GM23338 (cell line): ENCODE measurements at regions not wholly inside any gene's neighbourhood (a gene's known extent, or its start where the extent isn't known, plus 50 kb on each side); places are given as distances from the start of the nearest gene placed in this dataset.

ENCODE experiments used
- ATAC-seq: fragments of 200-7000 bp; cut with Tn5 transposase; 3 replicates; pipeline ENCODE4 v1.9.1; 2020
- DNase-seq: peaks from one replicate; pipeline ENCODE4 v3.0.0-alpha.2; 2015; ENCODE audit warnings: low spot score
- H2AFZ ChIP-seq: fragments of 200-600 bp; sonication (generic); 2 replicates; pipeline ENCODE4 v1.8.0; 2016; ENCODE audit warnings: antibody characterized with exemption, mild to moderate bottlenecking, moderate library complexity
- H3F3A ChIP-seq: fragments of 200-600 bp; sonication (generic); replicated peaks from 2 replicates; pipeline ENCODE4 v1.8.0; 2017; ENCODE audit warnings: antibody characterized with exemption, mixed run types, low read depth
- H3K27ac ChIP-seq: fragments of 200-600 bp; sonication (generic); 2 replicates; pipeline ENCODE4 v1.6.1; 2016; ENCODE audit warnings: low read depth
- H3K27me3 ChIP-seq: fragments of 200-600 bp; sonication (generic); 2 replicates; pipeline ENCODE4 v1.8.0; 2016; ENCODE audit warnings: mild to moderate bottlenecking, mixed run types, moderate library complexity; ENCODE audit not compliant: insufficient read depth
- H3K36me3 ChIP-seq: fragments of 200-600 bp; sonication (generic); 2 replicates; pipeline ENCODE4 v1.8.0; 2016; ENCODE audit warnings: mild to moderate bottlenecking; ENCODE audit not compliant: insufficient read depth
- H3K4me1 ChIP-seq: fragments of 200-600 bp; sonication (generic); 2 replicates; pipeline ENCODE4 v1.8.0; 2016; ENCODE audit warnings: mild to moderate bottlenecking, moderate library complexity; ENCODE audit not compliant: insufficient read depth
- H3K4me2 ChIP-seq: fragments of 200-600 bp; sonication (generic); 2 replicates; pipeline ENCODE4 v1.7.1; 2017; ENCODE audit warnings: mixed run types
- H3K4me3 ChIP-seq: fragments of 200-600 bp; sonication (generic); 2 replicates; pipeline ENCODE4 v1.6.1; 2016; ENCODE audit warnings: mixed run types
- H3K79me2 ChIP-seq: fragments of 200-600 bp; sonication (generic); replicated peaks from 2 replicates; pipeline ENCODE4 v1.8.0; 2017; ENCODE audit warnings: mild to moderate bottlenecking; ENCODE audit not compliant: insufficient read depth
- H3K9me2 ChIP-seq: fragments of 200-600 bp; sonication (generic); 2 replicates; pipeline ENCODE4 v1.8.0; 2017; ENCODE audit not compliant: insufficient read depth
- H4K20me1 ChIP-seq: fragments of 200-600 bp; sonication (generic); replicated peaks from 2 replicates; pipeline ENCODE4 v1.8.0; 2017; ENCODE audit warnings: mild to moderate bottlenecking; ENCODE audit not compliant: insufficient read depth
- H3K27ac Mint-ChIP-seq: 2 replicates; pipeline ENCODE4 v1.8.0; 2020; ENCODE audit warnings: inconsistent platforms, mild to moderate bottlenecking, moderate library complexity, mixed read lengths
- H3K27me3 Mint-ChIP-seq: 3 replicates; pipeline ENCODE4 v1.8.0; 2022; ENCODE audit warnings: low read depth, mild to moderate bottlenecking, moderate library complexity, mixed read lengths, inconsistent platforms; ENCODE audit not compliant: insufficient read depth, poor library complexity
- H3K36me3 Mint-ChIP-seq: 3 replicates; pipeline ENCODE4 v1.8.0; 2021; ENCODE audit warnings: low read depth, mild to moderate bottlenecking, inconsistent platforms, moderate library complexity, mixed read lengths
- H3K4me1 Mint-ChIP-seq: 3 replicates; pipeline ENCODE4 v1.8.0; 2020; ENCODE audit warnings: mild to moderate bottlenecking, inconsistent platforms, mixed read lengths
- H3K4me3 Mint-ChIP-seq: 3 replicates; pipeline ENCODE4 v1.8.0; 2021; ENCODE audit warnings: moderate library complexity, mild to moderate bottlenecking, inconsistent platforms, mixed read lengths
- H3K9me3 Mint-ChIP-seq: 3 replicates; pipeline ENCODE4 v1.8.0; 2020; ENCODE audit warnings: moderate library complexity, mild to moderate bottlenecking, inconsistent platforms, mixed read lengths
- CREB1 ChIP-seq: fragments of 250-450 bp; sonication (Bioruptor Pico); IDR thresholded peaks from 2 replicates; pipeline ENCODE4 v1.5.0; 2020; ENCODE audit warnings: low read depth, mild to moderate bottlenecking, moderate library complexity
- EZH2 ChIP-seq: fragments of 200-600 bp; sonication (generic); IDR thresholded peaks from one replicate; pipeline ENCODE4 v1.8.0; 2017; ENCODE audit warnings: antibody characterized with exemption, mild to moderate bottlenecking, low read depth; ENCODE audit not compliant: unreplicated experiment
- EZH2phosphoT487 ChIP-seq: fragments of 200-600 bp; sonication (generic); IDR thresholded peaks from one replicate; pipeline ENCODE4 v1.8.1; 2018; ENCODE audit warnings: antibody characterized with exemption; ENCODE audit not compliant: unreplicated experiment
- JUNB ChIP-seq: IDR thresholded peaks from one replicate; pipeline ENCODE4 v1.6.1; 2016; ENCODE audit warnings: antibody characterized with exemption; ENCODE audit not compliant: unreplicated experiment
- NANOG ChIP-seq: IDR thresholded peaks from 2 replicates; pipeline ENCODE4 v1.6.1; 2016; ENCODE audit warnings: antibody characterized with exemption, borderline replicate concordance
- POLR2AphosphoS5 ChIP-seq: IDR thresholded peaks from 2 replicates; pipeline ENCODE4 v1.6.1; 2016; ENCODE audit warnings: antibody characterized with exemption, low read depth
- STAT1 ChIP-seq: IDR thresholded peaks from one replicate; pipeline ENCODE4 v1.6.1; 2016; ENCODE audit warnings: antibody characterized with exemption; ENCODE audit not compliant: unreplicated experiment
- ZNF114 ChIP-seq: fragments of 250-450 bp; sonication (Bioruptor Pico); IDR thresholded peaks from 2 replicates; pipeline ENCODE4 v1.5.0; 2020; ENCODE audit warnings: mild to moderate bottlenecking, moderate library complexity
- ZNF331 ChIP-seq: fragments of 250-450 bp; sonication (Bioruptor Pico); IDR thresholded peaks from 2 replicates; pipeline ENCODE4 v1.5.0; 2020; ENCODE audit warnings: low read depth, mild to moderate bottlenecking, moderate library complexity
- TF ChIP-seq, protein P1 (sequence below): IDR thresholded peaks from one replicate; pipeline ENCODE4 v1.6.1; 2018; ENCODE audit warnings: antibody characterized with exemption; ENCODE audit not compliant: unreplicated experiment
- TF ChIP-seq, protein P2 (sequence below): IDR thresholded peaks from 2 replicates; pipeline ENCODE4 v1.6.1; 2016; ENCODE audit warnings: antibody characterized with exemption
- TF ChIP-seq, protein P3 (sequence below): fragments of 250-450 bp; sonication (Bioruptor Pico); IDR thresholded peaks from 2 replicates; pipeline ENCODE4 v1.5.0; 2020; ENCODE audit warnings: mild to moderate bottlenecking, moderate library complexity
- TF ChIP-seq, protein P4 (sequence below), 2 experiments: fragments of 200-600 bp in 1 of 2; sonication (generic) in 1 of 2; conservative IDR thresholded peaks; 2 replicates each; pipeline versions ENCODE4 v1.5.1 to v1.6.1; 2016 to 2017; ENCODE audit warnings: antibody characterized with exemption in 2 of 2, low read depth in 2 of 2, mild to moderate bottlenecking in 2 of 2, moderate library complexity in 1 of 2

DNA sequence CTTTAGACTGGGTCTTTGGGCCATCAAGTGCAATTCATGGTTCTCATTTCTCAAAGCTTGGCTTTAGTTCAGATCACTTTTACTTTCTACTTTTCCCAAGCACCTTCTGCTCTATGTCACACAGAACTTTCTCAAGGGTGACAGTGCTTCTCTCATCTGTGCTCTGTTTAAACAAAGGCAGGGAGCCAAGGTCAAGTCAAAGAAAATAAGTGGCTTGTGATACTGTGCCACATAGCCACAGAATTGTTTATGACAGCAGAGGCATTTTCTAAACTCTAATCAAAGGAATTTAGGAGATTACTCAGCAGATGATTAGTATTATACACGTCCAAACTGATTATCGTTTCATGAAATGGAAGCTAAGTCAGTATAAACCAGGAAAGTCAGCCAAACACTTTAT is 348.0 kb downstream of the HDGFL1 start:
- Histone ChIP-seq H3K4me3 (no peak overlapping the region), H3K79me2 (no peaks in the 10 kb centered on the region), H3K9me2 (0 out of 2 replicates have a peak, but pooled peaks cover 4% of the 10 kb centered on the region), H3F3A (no peaks in the 10 kb centered on the region), H3K27ac (no peak overlapping the region), H3K4me1 (peaks cover 24% of the 10 kb centered on the region), H3K4me2 (no peak overlapping the region), H4K20me1 (no peaks in the 10 kb centered on the region), H2AFZ (no peak overlapping the region), H3K27me3 (no peaks in the 10 kb centered on the region), H3K36me3 (no peaks in the 10 kb centered on the region)
- Mint-ChIP-seq H3K9me3 (peaks cover 4% of the 10 kb centered on the region; the same call in 2 of the 3 replicates), H3K36me3 (no peaks in the 10 kb centered on the region), H3K4me1 (peaks cover 19% of the 10 kb centered on the region), H3K27ac (no peak overlapping the region), H3K4me3 (no peak overlapping the region), H3K27me3 (no peaks in the 10 kb centered on the region)
- TF ChIP-seq JUNB (no peak), STAT1 (no peak), ZNF114 (CRISPR knock-in tag) (no peak), ZNF331 (CRISPR knock-in tag) (no peak), NANOG (no peak), EZH2phosphoT487 (no peak), CREB1 (CRISPR knock-in tag) (no peak), POLR2AphosphoS5 (no peak), EZH2 (no peak)
- TF ChIP-seq, protein P1, sequence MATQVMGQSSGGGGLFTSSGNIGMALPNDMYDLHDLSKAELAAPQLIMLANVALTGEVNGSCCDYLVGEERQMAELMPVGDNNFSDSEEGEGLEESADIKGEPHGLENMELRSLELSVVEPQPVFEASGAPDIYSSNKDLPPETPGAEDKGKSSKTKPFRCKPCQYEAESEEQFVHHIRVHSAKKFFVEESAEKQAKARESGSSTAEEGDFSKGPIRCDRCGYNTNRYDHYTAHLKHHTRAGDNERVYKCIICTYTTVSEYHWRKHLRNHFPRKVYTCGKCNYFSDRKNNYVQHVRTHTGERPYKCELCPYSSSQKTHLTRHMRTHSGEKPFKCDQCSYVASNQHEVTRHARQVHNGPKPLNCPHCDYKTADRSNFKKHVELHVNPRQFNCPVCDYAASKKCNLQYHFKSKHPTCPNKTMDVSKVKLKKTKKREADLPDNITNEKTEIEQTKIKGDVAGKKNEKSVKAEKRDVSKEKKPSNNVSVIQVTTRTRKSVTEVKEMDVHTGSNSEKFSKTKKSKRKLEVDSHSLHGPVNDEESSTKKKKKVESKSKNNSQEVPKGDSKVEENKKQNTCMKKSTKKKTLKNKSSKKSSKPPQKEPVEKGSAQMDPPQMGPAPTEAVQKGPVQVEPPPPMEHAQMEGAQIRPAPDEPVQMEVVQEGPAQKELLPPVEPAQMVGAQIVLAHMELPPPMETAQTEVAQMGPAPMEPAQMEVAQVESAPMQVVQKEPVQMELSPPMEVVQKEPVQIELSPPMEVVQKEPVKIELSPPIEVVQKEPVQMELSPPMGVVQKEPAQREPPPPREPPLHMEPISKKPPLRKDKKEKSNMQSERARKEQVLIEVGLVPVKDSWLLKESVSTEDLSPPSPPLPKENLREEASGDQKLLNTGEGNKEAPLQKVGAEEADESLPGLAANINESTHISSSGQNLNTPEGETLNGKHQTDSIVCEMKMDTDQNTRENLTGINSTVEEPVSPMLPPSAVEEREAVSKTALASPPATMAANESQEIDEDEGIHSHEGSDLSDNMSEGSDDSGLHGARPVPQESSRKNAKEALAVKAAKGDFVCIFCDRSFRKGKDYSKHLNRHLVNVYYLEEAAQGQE: no peak
- TF ChIP-seq, protein P2, sequence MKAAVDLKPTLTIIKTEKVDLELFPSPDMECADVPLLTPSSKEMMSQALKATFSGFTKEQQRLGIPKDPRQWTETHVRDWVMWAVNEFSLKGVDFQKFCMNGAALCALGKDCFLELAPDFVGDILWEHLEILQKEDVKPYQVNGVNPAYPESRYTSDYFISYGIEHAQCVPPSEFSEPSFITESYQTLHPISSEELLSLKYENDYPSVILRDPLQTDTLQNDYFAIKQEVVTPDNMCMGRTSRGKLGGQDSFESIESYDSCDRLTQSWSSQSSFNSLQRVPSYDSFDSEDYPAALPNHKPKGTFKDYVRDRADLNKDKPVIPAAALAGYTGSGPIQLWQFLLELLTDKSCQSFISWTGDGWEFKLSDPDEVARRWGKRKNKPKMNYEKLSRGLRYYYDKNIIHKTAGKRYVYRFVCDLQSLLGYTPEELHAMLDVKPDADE: no peak
- TF ChIP-seq, protein P3, sequence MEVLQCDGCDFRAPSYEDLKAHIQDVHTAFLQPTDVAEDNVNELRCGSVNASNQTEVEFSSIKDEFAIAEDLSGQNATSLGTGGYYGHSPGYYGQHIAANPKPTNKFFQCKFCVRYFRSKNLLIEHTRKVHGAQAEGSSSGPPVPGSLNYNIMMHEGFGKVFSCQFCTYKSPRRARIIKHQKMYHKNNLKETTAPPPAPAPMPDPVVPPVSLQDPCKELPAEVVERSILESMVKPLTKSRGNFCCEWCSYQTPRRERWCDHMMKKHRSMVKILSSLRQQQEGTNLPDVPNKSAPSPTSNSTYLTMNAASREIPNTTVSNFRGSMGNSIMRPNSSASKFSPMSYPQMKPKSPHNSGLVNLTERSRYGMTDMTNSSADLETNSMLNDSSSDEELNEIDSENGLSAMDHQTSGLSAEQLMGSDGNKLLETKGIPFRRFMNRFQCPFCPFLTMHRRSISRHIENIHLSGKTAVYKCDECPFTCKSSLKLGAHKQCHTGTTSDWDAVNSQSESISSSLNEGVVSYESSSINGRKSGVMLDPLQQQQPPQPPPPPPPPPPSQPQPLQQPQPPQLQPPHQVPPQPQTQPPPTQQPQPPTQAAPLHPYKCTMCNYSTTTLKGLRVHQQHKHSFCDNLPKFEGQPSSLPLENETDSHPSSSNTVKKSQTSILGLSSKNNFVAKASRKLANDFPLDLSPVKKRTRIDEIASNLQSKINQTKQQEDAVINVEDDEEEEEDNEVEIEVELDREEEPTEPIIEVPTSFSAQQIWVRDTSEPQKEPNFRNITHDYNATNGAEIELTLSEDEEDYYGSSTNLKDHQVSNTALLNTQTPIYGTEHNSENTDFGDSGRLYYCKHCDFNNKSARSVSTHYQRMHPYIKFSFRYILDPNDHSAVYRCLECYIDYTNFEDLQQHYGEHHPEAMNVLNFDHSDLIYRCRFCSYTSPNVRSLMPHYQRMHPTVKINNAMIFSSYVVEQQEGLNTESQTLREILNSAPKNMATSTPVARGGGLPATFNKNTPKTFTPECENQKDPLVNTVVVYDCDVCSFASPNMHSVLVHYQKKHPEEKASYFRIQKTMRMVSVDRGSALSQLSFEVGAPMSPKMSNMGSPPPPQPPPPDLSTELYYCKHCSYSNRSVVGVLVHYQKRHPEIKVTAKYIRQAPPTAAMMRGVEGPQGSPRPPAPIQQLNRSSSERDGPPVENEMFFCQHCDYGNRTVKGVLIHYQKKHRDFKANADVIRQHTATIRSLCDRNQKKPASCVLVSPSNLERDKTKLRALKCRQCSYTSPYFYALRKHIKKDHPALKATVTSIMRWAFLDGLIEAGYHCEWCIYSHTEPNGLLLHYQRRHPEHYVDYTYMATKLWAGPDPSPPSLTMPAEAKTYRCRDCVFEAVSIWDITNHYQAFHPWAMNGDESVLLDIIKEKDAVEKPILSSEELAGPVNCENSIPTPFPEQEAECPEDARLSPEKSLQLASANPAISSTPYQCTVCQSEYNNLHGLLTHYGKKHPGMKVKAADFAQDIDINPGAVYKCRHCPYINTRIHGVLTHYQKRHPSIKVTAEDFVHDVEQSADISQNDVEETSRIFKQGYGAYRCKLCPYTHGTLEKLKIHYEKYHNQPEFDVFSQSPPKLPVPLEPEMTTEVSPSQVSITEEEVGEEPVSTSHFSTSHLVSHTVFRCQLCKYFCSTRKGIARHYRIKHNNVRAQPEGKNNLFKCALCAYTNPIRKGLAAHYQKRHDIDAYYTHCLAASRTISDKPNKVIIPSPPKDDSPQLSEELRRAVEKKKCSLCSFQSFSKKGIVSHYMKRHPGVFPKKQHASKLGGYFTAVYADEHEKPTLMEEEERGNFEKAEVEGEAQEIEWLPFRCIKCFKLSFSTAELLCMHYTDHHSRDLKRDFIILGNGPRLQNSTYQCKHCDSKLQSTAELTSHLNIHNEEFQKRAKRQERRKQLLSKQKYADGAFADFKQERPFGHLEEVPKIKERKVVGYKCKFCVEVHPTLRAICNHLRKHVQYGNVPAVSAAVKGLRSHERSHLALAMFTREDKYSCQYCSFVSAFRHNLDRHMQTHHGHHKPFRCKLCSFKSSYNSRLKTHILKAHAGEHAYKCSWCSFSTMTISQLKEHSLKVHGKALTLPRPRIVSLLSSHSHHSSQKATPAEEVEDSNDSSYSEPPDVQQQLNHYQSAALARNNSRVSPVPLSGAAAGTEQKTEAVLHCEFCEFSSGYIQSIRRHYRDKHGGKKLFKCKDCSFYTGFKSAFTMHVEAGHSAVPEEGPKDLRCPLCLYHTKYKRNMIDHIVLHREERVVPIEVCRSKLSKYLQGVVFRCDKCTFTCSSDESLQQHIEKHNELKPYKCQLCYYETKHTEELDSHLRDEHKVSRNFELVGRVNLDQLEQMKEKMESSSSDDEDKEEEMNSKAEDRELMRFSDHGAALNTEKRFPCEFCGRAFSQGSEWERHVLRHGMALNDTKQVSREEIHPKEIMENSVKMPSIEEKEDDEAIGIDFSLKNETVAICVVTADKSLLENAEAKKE (CRISPR knock-in tag): no peak
- TF ChIP-seq, protein P4, sequence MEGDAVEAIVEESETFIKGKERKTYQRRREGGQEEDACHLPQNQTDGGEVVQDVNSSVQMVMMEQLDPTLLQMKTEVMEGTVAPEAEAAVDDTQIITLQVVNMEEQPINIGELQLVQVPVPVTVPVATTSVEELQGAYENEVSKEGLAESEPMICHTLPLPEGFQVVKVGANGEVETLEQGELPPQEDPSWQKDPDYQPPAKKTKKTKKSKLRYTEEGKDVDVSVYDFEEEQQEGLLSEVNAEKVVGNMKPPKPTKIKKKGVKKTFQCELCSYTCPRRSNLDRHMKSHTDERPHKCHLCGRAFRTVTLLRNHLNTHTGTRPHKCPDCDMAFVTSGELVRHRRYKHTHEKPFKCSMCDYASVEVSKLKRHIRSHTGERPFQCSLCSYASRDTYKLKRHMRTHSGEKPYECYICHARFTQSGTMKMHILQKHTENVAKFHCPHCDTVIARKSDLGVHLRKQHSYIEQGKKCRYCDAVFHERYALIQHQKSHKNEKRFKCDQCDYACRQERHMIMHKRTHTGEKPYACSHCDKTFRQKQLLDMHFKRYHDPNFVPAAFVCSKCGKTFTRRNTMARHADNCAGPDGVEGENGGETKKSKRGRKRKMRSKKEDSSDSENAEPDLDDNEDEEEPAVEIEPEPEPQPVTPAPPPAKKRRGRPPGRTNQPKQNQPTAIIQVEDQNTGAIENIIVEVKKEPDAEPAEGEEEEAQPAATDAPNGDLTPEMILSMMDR (conservative IDR thresholded peaks at IDR 0.05; ENCODE audit: low read depth in 2 of 2): no peak
- ATAC-seq (no peak), DNase-seq (no peak)
